Activated CD8-positive, alpha-beta memory T cell treated with anti-CD3 and anti-CD28 coated beads, Interleukin-2, amount 50 U/mL, for 24 hours (primary cell): ENCODE measurements at regions not wholly inside any gene's neighbourhood (a gene's known extent, or its start where the extent isn't known, plus 50 kb on each side); places are given as distances from the start of the nearest gene placed in this dataset.

Experiments used
- DNase-seq: peaks from one replicate; pipeline ENCODE4 v3.0.0-alpha.2; 2020; ENCODE audit errors: extremely low read depth

- DNase-seq: no peak
Observed at GRCh38 chr3:117184574-117184973, 475.0 kb downstream of the TUSC7 start.

- no peak for DNase-seq
Observed at GRCh38 chr3:117191245-117191644, 481.7 kb downstream of the TUSC7 start.

GRCh38 chr3:117192888-117193287, 483.3 kb downstream of the TUSC7 start:
- no peak for DNase-seq

GRCh38 chr3:117193390-117193789, 483.8 kb downstream of the TUSC7 start:
- DNase-seq: no peak

- DNase-seq: no peak
Observed at GRCh38 chr3:117195034-117195433, 485.5 kb downstream of the TUSC7 start.

GRCh38 chr3:117200962-117201361, 491.4 kb downstream of the TUSC7 start:
- no peak for DNase-seq

GRCh38 chr3:117201901-117202774, 492.6 kb downstream of the TUSC7 start:
- DNase-seq: no peak

- DNase-seq: no peak
Observed at GRCh38 chr3:117217355-117217754, 507.8 kb downstream of the TUSC7 start.

GRCh38 chr3:117217760-117218316, 508.3 kb downstream of the TUSC7 start:
- no peak for DNase-seq

GRCh38 chr3:117218641-117219048, 509.1 kb downstream of the TUSC7 start:
- DNase-seq: no peak

GRCh38 chr3:117219296-117219695, 509.7 kb downstream of the TUSC7 start:
- no peak for DNase-seq

GRCh38 chr3:117226932-117227331, 517.4 kb downstream of the TUSC7 start:
- DNase-seq: no peak

- no peak for DNase-seq
Observed at GRCh38 chr3:117228466-117228865, 518.9 kb downstream of the TUSC7 start.

GRCh38 chr3:117230924-117231323, 521.3 kb downstream of the TUSC7 start:
- DNase-seq: no peak

GRCh38 chr3:117234331-117234730, 524.8 kb downstream of the TUSC7 start:
- DNase-seq: no peak

GRCh38 chr3:117235304-117235703, 525.7 kb downstream of the TUSC7 start:
- DNase-seq: no peak

GRCh38 chr3:117238806-117239205, 529.2 kb downstream of the TUSC7 start:
- DNase-seq: no peak

GRCh38 chr3:117243657-117244056, 534.1 kb downstream of the TUSC7 start:
- no peak for DNase-seq

GRCh38 chr3:117246771-117247555, 537.4 kb downstream of the TUSC7 start:
- no peak for DNase-seq

- DNase-seq: no peak
Observed at GRCh38 chr3:117248153-117248552, 538.6 kb downstream of the TUSC7 start.

- no peak for DNase-seq
Observed at GRCh38 chr3:117252208-117252607, 542.6 kb downstream of the TUSC7 start.

GRCh38 chr3:117252651-117253050, 543.1 kb downstream of the TUSC7 start:
- no peak for DNase-seq

- no peak for DNase-seq
Observed at GRCh38 chr3:117253636-117254035, 544.1 kb downstream of the TUSC7 start.
